ENCODE measurements at regions not wholly inside any gene's neighbourhood (a gene's known extent, or its start where the extent isn't known, plus 50 kb on each side); places are given as distances from the start of the nearest gene placed in this dataset.

GRCh38 chr12:13880613-13881012 is 100.8 kb downstream of the GRIN2B start:
- no peak for TF ChIP-seq POLR2A (IDR thresholded peaks at IDR 0.05; ENCODE audit: low read length)
- no peak for TF ChIP-seq GATA1 (IDR thresholded peaks at IDR 0.05; ENCODE audit: low read depth, low read length)

All from erythroblast (primary cell).